HCT116 (cell line): ENCODE measurements at regions not wholly inside any gene's neighbourhood (a gene's known extent, or its start where the extent isn't known, plus 50 kb on each side); places are given as distances from the start of the nearest gene placed in this dataset.

Source experiments
- ATAC-seq: fragments of 200-7000 bp; cut with Tn5 transposase; 2 replicates; pipeline ENCODE4 v1.9.1; 2020; ENCODE audit warnings: mild to moderate bottlenecking, moderate library complexity
- BruUV-seq: library from RNA; stranded (reverse); fragments of 400-500 nt; replicated peaks from 2 replicates; lab custom pipeline; 2021; lab: Mats Ljungman, UMichigan
- CTCF ChIA-PET: fragments of 300-600 bp; sonication (Branson Sonifier 250); formaldehyde crosslinking; loops from one replicate; lab custom pipeline; 2021; ENCODE audit warnings: antibody characterized with exemption; lab: Charles Lee
- POLR2A ChIA-PET: fragments of 300-600, 350-600 bp; sonication (Branson Sonifier 250); formaldehyde crosslinking; loops from one replicate; lab custom pipeline; 2021; ENCODE audit warnings: antibody characterized with exemption; lab: Charles Lee
- RAD21 ChIA-PET, 2 experiments: fragments of 300-600 bp; sonication (Branson Sonifier 250); formaldehyde crosslinking; loops; one replicate each; lab custom pipeline; 2023; ENCODE audit warnings: low total read pairs in 2 of 2; ENCODE audit not compliant: uncharacterized antibody in 2 of 2, unreplicated experiment in 2 of 2, low non-redundant PET in 1 of 2; lab: Charles Lee
- DNase-seq: peaks from one replicate; pipeline ENCODE4 v3.0.0-alpha.2; 2010; ENCODE audit warnings: low read depth, low spot score
- H2AFZ ChIP-seq: fragments of 200-600 bp; shearing (Covaris generic), sonication (generic); 2 replicates; pipeline ENCODE4 v1.6.1; 2017; ENCODE audit warnings: low read depth, mixed run types, mixed read lengths, antibody characterized with exemption, low read length; ENCODE audit not compliant: poor library complexity, severe bottlenecking
- H3K27ac ChIP-seq: 2 replicates; pipeline ENCODE4 v1.5.1; 2012; ENCODE audit warnings: low read depth, low read length
- H3K27me3 ChIP-seq: fragments of 200-600 bp; sonication (generic); 2 replicates; pipeline ENCODE4 v1.6.1; 2016; ENCODE audit warnings: mixed run types, low read length, mixed read lengths; ENCODE audit not compliant: insufficient read depth
- H3K36me3 ChIP-seq, 2 experiments: fragments of 200-500 bp in 1 of 2; fragments of 200-600 bp in 1 of 2; sonication (Bioruptor generic) in 1 of 2; sonication (generic) in 1 of 2; 2 replicates each; pipeline versions ENCODE4 v1.5.1 to v1.6.1; 2014 to 2016; ENCODE audit warnings: low read length in 2 of 2, inconsistent platforms in 1 of 2, mixed read lengths in 1 of 2, mixed run types in 1 of 2; ENCODE audit not compliant: insufficient read depth in 2 of 2, control insufficient read depth in 1 of 2
- H3K4me1 ChIP-seq, 2 experiments: fragments of 200-600 bp in 1 of 2; sonication (generic) in 1 of 2; 2 replicates each; pipeline versions ENCODE4 v1.5.1 to v1.6.1; 2012 to 2017; ENCODE audit warnings: low read length in 2 of 2, inconsistent platforms in 1 of 2, mild to moderate bottlenecking in 1 of 2, mixed read lengths in 1 of 2, mixed run types in 1 of 2, moderate library complexity in 1 of 2; ENCODE audit not compliant: insufficient read depth in 2 of 2, control insufficient read depth in 1 of 2
- H3K4me2 ChIP-seq: fragments of 200-600 bp; sonication (generic); 2 replicates; pipeline ENCODE4 v1.6.1; 2017; ENCODE audit warnings: mixed run types, low read length, mixed read lengths
- H3K4me3 ChIP-seq, 2 experiments: fragments of 200-600 bp in 1 of 2; sonication (generic) in 1 of 2; replicated peaks in 1 of 2; 2 replicates each; pipeline ENCODE4 v1.5.1; 2011 to 2016; ENCODE audit warnings: low read length in 2 of 2, control low read depth in 1 of 2, low read depth in 1 of 2, mild to moderate bottlenecking in 1 of 2, mixed read lengths in 1 of 2, mixed run types in 1 of 2
- H3K79me2 ChIP-seq: fragments of 200-600 bp; sonication (generic); 2 replicates; pipeline ENCODE4 v1.6.1; 2017; ENCODE audit warnings: mild to moderate bottlenecking, mixed run types, low read length, moderate library complexity, mixed read lengths; ENCODE audit not compliant: insufficient read depth
- H3K9ac ChIP-seq: fragments of 200-600 bp; sonication (generic); 2 replicates; pipeline ENCODE4 v1.6.1; 2016; ENCODE audit warnings: low read length, mixed read lengths
- H3K9me2 ChIP-seq: fragments of 200-600 bp; sonication (generic), shearing (Covaris generic); 2 replicates; pipeline ENCODE4 v1.6.1; 2017; ENCODE audit warnings: mixed run types, mild to moderate bottlenecking, moderate library complexity; ENCODE audit not compliant: insufficient read depth
- H3K9me3 ChIP-seq, 2 experiments: fragments of 200-500 bp in 1 of 2; fragments of 200-600 bp in 1 of 2; sonication (Bioruptor generic) in 1 of 2; sonication (generic) in 1 of 2; 2 replicates each; pipeline ENCODE4 v1.6.1; 2014 to 2017; ENCODE audit warnings: low read length in 2 of 2, mixed read lengths in 2 of 2, inconsistent platforms in 1 of 2, low read depth in 1 of 2, mild to moderate bottlenecking in 1 of 2, mixed run types in 1 of 2, moderate library complexity in 1 of 2; ENCODE audit not compliant: control insufficient read depth in 1 of 2, insufficient read depth in 1 of 2
- H4K20me1 ChIP-seq: fragments of 200-600 bp; sonication (generic), shearing (Covaris generic); 2 replicates; pipeline ENCODE4 v1.6.1; 2017; ENCODE audit warnings: mixed run types, mild to moderate bottlenecking, moderate library complexity; ENCODE audit not compliant: insufficient read depth
- CEBPB ChIP-seq: IDR thresholded peaks from 2 replicates; pipeline ENCODE4 v1.6.1; 2012; ENCODE audit warnings: low read depth
- EZH2 ChIP-seq: fragments of 200-600 bp; sonication (generic); IDR thresholded peaks from 2 replicates; pipeline ENCODE4 v1.6.1; 2017; ENCODE audit warnings: antibody characterized with exemption, mixed run types
- EZH2phosphoT487 ChIP-seq: fragments of 200-600 bp; IDR thresholded peaks from 2 replicates; pipeline ENCODE4 v1.6.1; 2018; ENCODE audit warnings: antibody characterized with exemption, borderline replicate concordance
- FOSL1 ChIP-seq: IDR thresholded peaks from 2 replicates; pipeline ENCODE4 v1.6.1; 2012; ENCODE audit warnings: low read depth
- JUND ChIP-seq: IDR thresholded peaks from 2 replicates; pipeline ENCODE4 v1.6.1; 2012
- RAD21 ChIP-seq: IDR thresholded peaks from 2 replicates; pipeline ENCODE4 v1.6.1; 2012; ENCODE audit warnings: low read depth, mild to moderate bottlenecking
- REST ChIP-seq: IDR thresholded peaks from 2 replicates; pipeline ENCODE4 v1.6.1; 2012; ENCODE audit warnings: low read depth
- SRF ChIP-seq: IDR thresholded peaks from 2 replicates; pipeline ENCODE4 v1.6.1; 2012; ENCODE audit warnings: low read depth
- TCF7L2 ChIP-seq: IDR thresholded peaks from 2 replicates; pipeline ENCODE4 v1.7.0; 2011; ENCODE audit warnings: borderline replicate concordance, inconsistent platforms; ENCODE audit not compliant: insufficient read depth, insufficient read length; ENCODE audit errors: extremely low read depth
- YY1 ChIP-seq: IDR thresholded peaks from 2 replicates; pipeline ENCODE4 v1.6.1; 2011; ENCODE audit warnings: low read length, low read depth, moderate library complexity, mild to moderate bottlenecking; ENCODE audit not compliant: insufficient replicate concordance; ENCODE audit errors: extremely low read depth
- ZFX ChIP-seq: fragments of 450-650 bp; IDR thresholded peaks from 2 replicates; pipeline ENCODE4 v1.6.1; 2017
- ZNF274 ChIP-seq: fragments of 200-500 bp; sonication (Bioruptor generic); IDR thresholded peaks from 2 replicates; pipeline ENCODE4 v1.6.1; 2014; ENCODE audit warnings: mild to moderate bottlenecking, low read depth, low read length, inconsistent platforms
- intact Hi-C: fragments of 100-400 bp; cut with micrococcal nuclease; formaldehyde crosslinking; loops from 2 replicates; pipeline ENCODE4 v1.10.0; 2022
- TF ChIP-seq, protein P1 (sequence below), 3 experiments: fragments of 200-600 bp in 1 of 3; sonication (generic) in 1 of 3; IDR thresholded peaks in 2 of 3; conservative IDR thresholded peaks in 1 of 3; 2 replicates each; pipeline ENCODE4 v1.5.1; 2012 to 2017; ENCODE audit warnings: low read depth in 2 of 3, low read length in 2 of 3, antibody characterized with exemption in 1 of 3, borderline replicate concordance in 1 of 3, control low read depth in 1 of 3, mild to moderate bottlenecking in 1 of 3, mixed read lengths in 1 of 3, mixed run types in 1 of 3, moderate library complexity in 1 of 3; ENCODE audit not compliant: insufficient read depth in 1 of 3

DNA sequence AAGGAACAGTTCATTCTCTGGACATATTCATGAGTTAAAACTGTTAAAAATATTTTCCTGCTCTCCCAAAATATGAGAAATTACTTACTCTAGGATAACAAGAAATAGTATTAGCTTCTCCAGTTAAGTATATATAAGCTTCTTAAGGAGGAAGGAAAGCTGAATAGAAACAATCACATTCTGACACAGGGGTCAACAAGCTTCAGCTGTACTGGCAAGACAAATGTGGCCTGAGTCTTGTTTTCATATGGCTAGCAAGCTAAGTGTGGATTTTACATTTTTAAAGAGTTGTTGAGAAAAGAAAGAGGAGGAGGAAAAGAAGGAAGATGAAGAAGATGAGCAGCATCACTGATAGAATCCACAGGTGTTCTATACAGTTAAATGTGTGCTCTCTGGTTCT lies 313.8 kb downstream of the ZPLD1 start:
- no peak overlapping the region for H3K4me3 ChIP-seq
- BruUV-seq, result no TSS peak
- intact Hi-C loops, result no loop called here
- H3K4me1 ChIP-seq, result no peaks in the 10 kb centered on the region
- ChIA-PET POLR2A (no interaction called here), CTCF (no interaction called here), RAD21 (no interaction called here)
- no peak for ATAC-seq
- H3K9me2 ChIP-seq, result no peaks in the 10 kb centered on the region
- no peak overlapping the region for H3K9ac ChIP-seq
- TF ChIP-seq EZH2 (no peak), ZFX (no peak), FOSL1 (no peak), ZNF274 (no peak), YY1 (no peak), CEBPB (no peak), RAD21 (no peak), SRF (no peak), REST (no peak), EZH2phosphoT487 (no peak), TCF7L2 (no peak), JUND (no peak)
- TF ChIP-seq, protein P1, sequence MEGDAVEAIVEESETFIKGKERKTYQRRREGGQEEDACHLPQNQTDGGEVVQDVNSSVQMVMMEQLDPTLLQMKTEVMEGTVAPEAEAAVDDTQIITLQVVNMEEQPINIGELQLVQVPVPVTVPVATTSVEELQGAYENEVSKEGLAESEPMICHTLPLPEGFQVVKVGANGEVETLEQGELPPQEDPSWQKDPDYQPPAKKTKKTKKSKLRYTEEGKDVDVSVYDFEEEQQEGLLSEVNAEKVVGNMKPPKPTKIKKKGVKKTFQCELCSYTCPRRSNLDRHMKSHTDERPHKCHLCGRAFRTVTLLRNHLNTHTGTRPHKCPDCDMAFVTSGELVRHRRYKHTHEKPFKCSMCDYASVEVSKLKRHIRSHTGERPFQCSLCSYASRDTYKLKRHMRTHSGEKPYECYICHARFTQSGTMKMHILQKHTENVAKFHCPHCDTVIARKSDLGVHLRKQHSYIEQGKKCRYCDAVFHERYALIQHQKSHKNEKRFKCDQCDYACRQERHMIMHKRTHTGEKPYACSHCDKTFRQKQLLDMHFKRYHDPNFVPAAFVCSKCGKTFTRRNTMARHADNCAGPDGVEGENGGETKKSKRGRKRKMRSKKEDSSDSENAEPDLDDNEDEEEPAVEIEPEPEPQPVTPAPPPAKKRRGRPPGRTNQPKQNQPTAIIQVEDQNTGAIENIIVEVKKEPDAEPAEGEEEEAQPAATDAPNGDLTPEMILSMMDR (IDR thresholded peaks at IDR 0.05 in 2 of 3, conservative IDR thresholded peaks at IDR 0.05 in 1 of 3; ENCODE audit: borderline replicate concordance in 1 of 3, insufficient read depth in 1 of 3, low read depth in 2 of 3, low read length in 2 of 3), result no peak
- H3K9me3 ChIP-seq, result no peaks in the 10 kb centered on the region
- H3K4me2 ChIP-seq, result no peak overlapping the region
- H2AFZ ChIP-seq, result no peak overlapping the region
- H3K27me3 ChIP-seq, result no peaks in the 10 kb centered on the region
- H4K20me1 ChIP-seq, result no peaks in the 10 kb centered on the region
- DNase-seq, result no peak
- H3K36me3 ChIP-seq, result no peaks in the 10 kb centered on the region
- H3K79me2 ChIP-seq, result no peaks in the 10 kb centered on the region
- H3K27ac ChIP-seq, result no peak overlapping the region
